Urothelium cell line (cell line): ENCODE measurements at regions not wholly inside any gene's neighbourhood (a gene's known extent, or its start where the extent isn't known, plus 50 kb on each side); places are given as distances from the start of the nearest gene placed in this dataset.
"Not testable (repeated sequence)": the region's sequence is repeated elsewhere in the genome, so short reads cannot be mapped to it uniquely, and the experiment has no call there.

Source experiments
- DNase-seq: peaks from one replicate; pipeline ENCODE4 v3.0.0; 2011; ENCODE audit warnings: low spot score, mixed read lengths
- FAIRE-seq: peaks from 2 replicates; lab custom pipeline; 2011; peaks lifted over from hg19 to GRCh38; lab: Jason Lieb, UNC

DNA sequence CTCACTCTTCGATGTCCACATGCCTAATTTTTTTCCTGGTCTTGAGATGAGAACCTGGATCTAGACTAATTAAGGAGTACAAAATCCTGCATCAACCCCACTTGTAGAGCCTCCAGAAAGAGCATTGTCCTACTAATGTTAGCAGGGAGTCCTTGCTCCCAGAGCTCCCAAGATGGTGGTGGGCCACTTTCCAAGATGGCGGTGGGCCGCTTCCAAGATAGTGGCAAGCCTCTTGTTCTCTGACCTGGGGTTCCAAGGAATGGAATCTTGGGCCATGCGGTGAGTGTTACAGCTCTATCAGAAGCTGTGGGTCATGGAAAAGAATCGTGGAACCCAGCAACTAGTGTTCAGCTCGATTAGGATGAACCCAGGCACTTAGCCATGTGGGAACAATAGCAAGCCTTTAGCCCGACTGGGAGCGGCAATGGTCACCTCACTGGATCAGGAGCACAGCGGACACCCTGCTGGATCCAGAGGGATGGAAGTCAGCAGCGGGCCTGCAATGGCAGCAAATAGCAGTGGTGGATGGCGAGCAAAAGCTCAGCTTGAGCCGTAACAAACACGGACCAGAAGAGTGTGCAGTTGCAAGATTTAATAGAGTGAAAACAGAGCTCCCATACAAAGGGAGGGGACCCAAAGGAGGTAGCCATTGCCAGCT, 1997.5 kb upstream of the RAG2 start:
- DNase-seq, result not testable (repeated sequence)

DNA sequence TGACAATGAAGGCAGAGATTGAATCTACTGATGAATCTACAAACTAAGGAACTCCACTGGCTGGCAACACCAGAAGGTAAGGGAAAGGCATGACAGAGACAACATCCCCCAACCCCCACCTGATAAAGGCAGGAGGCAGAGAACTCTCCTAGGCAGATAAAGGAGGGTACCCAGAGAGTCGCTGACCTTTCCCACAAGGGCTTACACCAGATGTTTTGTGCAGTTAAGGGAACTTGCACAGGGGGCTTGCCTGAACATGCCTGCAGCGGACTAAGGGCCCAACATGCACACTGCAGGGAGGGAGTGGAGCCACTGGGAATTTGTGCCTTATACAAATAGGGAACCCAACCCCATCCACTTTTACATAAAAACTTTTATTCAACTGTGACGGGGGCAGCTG, 1996.9 kb upstream of the RAG2 start:
- no peak for FAIRE-seq
- DNase-seq, result no peak

More for the DNA sequence above, 1997.5 kb upstream of the RAG2 start:
- FAIRE-seq, result not testable (repeated sequence)

DNA sequence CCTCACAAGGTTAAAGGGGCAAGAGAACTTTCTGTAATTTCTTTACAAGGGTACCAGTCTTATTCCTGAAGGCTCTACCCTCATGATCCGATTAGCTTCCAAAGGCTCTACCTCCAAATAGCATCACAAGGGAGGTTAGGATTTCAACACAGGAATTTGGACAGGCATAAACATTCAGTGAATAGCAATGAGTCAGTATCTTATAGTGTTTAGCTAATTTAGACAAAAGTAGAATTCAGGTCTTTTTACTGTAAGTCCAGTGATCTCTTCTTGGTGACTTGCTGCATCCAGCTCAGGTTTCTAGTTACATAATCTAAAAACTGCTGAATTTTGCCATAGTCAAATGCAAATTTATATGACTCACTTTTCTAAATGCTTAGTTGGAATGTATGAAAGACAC, 1995.6 kb upstream of the RAG2 start:
- no peak for FAIRE-seq

DNA sequence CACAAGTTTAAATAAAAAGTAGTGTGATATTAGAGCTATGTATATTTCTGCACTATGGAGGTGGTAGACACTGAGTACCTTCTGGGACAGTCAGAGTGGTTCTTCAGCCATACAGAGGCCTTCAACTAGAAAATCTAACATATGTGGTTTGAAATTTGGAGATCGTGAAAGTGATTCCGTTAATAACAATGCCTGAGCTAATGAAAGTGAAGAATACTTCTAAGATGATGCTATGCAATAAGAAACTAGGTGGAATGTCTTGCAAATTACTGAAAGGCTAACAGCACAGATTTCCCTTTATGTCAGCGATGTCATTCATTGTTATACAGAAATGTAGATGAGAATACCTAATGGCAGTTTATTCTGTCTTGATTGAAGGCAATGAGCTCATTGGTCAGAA, 1984.7 kb upstream of the RAG2 start:
- DNase-seq (no peak), FAIRE-seq (no peak)

More for the DNA sequence above, 1995.6 kb upstream of the RAG2 start:
- no peak for DNase-seq

DNA sequence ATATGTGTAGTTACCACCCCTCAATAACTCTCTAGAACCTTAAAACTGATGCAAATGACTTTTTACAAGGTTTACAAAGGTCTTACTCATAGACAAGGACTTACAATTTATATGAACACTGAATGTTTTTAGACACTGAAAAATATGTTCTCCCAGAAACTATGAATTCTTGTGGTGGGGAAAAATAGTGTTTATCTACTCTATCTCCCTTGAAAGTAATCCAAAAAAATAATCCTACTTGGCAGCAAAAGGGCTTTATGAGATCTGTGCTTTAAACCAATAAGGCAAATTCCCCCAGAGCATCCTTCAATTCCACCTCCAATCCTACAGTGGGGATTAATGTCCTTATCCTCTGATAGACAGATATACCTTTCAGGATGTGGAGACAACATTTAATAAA, 1984.1 kb upstream of the RAG2 start:
- FAIRE-seq (no peak), DNase-seq (no peak)

DNA sequence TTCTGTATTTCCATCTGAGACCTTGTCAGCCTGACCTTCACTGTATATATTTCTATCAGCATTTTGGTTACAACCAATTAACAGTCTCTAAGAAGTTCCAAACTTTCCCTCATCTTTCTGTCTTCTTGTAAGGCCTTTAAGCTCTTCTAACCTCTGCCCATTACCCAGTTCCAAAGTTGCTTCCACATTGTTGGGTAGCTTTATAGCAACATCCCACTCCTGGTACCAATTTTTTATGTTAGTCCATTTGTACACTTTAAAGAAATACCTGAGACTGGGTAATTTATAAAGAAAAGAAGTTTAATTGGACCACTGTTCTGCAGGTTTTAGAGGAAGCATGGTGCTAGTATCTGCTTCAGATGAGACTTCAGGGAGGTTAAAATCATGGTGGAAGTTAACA, 1979.7 kb upstream of the RAG2 start:
- FAIRE-seq (no peak), DNase-seq (no peak)

DNA sequence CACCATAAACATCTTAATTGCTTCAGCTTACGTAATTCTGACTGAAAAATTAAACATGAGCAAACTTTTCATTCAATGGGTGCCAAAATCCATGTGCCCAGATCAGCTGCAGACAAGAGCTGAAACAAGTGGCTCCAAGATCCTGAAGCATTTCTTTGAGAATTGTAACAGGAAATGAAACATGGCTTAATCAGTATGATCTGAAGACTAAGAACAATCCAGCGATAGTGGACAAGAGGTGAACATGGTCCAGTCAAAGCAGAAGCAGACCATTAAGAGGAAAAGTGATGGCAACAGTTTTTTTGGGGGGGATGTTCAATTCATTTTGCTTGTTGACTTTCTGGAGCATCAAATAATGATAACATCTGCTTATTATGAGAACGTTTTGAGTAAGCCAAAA, 1964.5 kb upstream of the RAG2 start:
- DNase-seq, result no peak
- no peak for FAIRE-seq

DNA sequence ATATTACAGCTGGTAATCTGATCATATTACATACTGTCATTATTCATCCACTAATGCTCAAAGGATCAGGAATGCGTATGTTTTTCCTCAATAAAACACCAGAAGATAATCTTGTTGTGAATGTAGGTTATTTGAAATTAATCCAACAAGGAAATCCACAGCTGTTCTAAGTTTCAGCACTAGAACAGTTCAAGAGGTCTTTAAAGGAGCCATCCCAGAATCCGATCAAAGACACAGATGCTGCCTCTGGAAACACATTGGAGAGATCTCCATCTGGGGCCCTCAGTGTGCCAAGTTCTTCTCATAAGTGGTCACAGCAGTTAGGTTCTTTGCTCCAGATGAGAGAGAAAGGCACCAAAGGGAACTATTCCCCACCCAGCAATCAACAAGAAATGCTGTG, 1955.1 kb upstream of the RAG2 start:
- no peak for DNase-seq
- FAIRE-seq, result no peak

DNA sequence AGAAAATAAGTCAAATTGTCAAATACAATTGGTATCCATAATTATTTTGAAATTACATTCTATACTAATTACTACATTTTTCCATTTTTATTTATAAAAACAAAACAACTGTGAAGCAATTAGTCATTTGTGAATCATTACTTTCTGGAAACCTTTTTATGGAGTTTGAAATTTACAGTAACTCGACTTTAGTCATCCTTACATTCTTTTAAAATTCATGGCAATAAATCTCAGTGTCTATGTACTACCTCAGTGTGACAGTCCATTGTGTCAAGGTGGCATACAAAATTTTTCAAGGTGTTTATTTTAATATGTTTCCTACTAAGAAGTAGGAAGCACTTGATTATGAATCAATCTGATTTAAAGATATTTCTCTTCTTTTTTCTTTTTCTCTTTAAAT, 1949.4 kb upstream of the RAG2 start:
- DNase-seq (no peak), FAIRE-seq (no peak)

DNA sequence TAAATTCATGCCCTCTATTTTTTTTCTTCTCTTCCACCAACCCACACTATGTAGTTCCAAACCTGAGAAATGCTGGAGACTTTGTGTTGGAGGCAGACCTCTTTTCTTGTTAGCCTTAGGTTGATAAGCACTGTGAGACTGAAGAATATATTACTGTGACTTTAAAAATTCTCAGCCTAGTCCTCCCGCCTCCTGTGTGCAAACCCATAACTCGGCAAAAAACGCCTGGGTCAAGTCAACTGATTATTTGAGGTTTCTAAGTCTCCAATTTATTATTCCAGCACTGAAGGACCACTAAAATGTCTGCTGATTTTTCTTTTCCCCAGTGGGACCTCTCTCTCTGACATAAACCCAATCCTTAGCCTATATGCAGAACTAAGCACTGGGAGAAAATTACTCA, 1946.0 kb upstream of the RAG2 start:
- FAIRE-seq (no peak), DNase-seq (no peak)

DNA sequence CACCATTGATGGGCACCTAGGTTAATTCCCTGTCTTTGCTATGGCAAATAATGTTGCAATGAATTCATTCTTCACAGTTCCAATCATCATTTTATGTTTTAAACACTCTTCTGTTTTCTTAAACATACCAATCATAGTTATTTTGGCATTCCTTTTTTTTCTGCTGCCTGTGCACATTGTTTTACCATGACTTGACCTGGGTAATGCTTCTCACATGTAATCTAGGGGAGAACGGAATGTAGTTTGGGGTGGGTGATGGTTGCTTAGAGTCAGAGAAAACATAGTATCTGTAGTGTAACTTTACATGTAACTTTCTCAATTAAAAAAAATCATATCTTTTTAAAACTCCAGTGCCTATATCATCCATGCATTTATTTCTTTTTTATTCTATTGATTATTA, 1945.3 kb upstream of the RAG2 start:
- FAIRE-seq, result no peak
- peak; percentile 6 for DNase-seq

DNA sequence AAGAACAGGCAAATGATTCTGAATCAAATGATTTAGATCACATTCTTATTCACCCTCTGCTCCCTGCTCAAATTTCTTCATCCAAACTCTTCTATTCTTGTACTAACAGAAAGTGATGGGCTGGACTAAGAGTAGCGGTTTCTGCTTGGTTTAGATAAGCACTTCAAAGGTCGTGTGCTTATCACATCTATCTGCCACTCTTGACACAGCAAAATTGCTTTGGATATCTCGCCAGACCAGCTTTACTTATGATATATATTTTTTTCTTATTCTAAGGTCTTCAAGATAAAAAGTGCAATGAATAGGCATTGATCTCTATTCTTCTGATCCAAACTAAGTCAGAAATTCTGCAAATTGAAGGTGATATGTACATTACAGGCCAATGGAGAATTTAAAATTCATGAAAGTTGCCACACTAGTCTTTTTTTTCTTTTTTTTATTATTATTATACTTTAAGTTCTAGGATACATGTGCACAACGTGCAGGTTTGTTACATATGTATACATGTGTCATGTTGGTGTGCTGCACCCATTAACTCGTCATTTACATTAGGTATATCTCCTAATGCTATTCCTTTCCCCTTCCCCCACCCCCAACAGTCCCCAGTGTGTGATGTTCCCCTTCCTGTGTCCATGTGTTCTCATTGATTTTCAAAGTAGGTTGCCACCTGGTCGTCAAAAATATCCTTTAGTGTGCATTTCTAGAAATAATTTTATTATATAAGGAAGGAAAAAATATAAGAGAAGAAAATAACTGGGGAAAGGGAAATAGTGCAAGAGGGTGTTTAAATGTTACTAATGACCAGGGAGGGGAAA, 1941.0 kb upstream of the RAG2 start:
- no peak for FAIRE-seq
- DNase-seq, result no peak

DNA sequence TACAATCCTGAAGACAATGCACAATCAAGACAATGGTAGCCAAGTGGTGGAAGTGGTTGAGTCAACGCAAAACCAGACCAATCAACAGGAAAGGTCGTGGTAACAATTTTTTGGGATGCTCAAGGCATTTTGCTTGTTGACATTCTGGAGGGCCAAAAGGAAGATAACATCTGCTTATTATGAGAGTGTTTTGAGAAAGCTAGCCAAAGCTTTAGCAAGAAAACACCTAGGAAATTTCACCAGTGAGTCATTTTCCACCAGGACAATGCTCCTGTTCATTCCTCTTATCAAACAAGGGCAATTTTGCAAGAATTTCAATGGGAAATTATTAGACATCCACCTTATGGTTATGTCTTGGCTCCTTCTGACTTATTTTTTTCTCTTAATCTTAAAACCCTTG, 1932.2 kb upstream of the RAG2 start:
- peak; percentile 32 for FAIRE-seq
- DNase-seq, result no peak

DNA sequence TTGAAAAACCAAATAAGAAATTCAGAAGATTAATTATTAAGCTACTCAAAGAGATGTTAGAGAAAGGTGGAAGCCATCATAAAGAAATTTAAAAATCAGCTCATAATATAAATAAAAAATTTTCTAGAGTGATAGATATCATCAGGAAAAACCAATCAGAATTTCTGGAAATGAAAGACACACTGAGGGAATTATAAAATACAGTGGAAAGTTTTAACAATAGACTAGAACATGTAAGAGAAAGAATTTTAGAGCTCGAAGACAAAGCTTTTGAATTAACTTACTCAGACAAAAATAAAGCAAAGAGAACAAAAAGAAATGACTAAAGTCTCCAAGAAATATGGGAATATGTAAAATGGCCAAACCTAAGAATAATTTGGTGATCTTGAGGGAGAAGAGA, 1926.9 kb upstream of the RAG2 start:
- DNase-seq, result no peak
- no peak for FAIRE-seq

DNA sequence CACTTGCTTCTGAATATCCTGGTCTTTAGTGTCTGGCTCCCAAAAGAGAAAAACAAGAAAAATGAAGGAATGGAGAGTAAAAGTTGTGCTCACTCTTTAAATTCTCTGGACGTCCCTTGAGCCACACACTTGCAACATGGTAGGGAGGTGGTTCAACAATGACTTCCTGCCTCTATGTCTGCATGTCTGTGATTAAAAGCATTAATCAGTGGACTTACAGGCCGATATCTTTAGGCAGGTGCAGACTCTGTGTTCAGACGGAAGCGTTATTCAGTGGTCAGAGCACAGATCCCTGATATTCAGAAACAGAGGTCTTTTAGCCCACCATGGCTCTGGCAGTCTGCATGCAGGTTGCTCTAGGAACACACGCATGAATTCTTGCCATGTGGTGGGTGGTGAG, 1920.0 kb upstream of the RAG2 start:
- FAIRE-seq, result no peak
- DNase-seq, result no peak

DNA sequence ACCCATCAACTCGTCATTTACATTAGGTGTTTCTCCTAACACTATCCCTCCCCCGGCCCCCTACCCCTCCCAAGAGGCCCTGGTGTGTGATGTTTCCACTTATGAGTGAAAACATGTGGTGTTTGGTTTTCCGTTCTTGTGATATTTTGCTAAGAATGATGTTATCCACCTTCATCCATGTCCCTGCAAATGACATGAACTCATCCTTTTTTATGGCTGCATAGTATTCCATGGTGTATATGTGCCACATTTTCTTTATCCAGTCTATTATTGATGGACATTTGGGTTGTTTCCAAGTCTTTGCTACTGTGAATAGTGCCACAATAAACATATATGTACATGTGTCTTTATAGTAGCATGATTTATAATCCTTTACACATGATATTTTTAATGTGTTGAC, 1914.8 kb upstream of the RAG2 start:
- DNase-seq, FAIRE-seq: not testable (repeated sequence)

DNA sequence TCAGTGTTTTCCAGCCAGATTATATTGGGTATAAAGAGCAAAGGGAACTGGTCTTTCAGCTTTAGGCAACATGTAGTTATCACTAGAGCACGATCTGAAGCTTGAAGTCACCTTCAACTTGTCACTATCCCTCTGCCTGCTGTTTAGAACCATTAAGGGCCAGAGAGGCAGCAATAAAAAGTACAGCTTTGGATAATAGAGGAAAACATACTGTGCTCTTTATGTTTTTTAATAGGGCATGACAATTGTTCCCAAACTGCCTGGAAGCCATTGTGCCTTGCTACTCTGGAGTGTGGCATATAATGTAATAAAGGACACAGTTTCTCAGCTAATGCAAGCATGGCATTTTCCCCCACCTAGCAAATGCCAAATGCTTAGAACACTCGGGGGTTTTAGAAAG, 1912.0 kb upstream of the RAG2 start:
- DNase-seq (no peak), FAIRE-seq (no peak)

DNA sequence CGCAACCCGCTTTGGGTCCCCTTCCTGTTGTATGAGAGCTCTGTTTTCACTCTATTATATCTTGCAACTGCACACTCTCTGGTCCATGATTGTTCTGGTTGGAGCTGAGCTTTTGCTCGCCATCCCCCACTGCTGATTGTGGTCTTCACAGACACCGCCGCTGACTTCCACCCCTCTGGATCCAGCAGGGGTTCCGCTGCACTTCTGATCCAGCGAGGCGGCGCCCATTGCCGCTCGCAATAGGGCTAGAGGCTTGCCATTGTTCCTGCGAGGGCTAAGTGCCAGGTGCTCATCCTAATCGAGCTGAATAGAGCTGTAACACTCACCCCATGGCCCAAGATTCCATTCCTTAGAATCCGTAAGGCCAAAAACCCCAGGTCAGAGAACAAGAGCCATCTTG, 1905.8 kb upstream of the RAG2 start:
- no peak for DNase-seq
- no peak for FAIRE-seq

DNA sequence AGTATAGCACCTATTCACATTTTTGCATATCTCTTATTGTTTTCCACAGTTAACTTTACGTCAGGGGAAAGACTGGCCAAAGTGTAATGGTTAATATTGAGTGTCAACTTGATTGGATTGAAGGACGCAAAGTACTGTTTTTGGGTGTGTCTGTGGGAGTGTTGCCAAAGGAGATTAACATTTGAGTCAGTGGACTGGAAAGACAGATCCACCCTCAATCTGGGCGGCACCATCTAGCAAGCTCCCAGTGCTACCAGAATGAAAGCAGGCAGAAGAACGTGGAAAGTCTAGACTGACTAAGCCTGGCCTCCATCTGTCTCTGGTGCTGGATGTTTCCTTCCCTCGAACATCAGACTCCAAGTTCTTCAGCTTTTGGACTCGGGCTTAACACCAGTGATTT, 1900.7 kb upstream of the RAG2 start:
- no peak for DNase-seq
- FAIRE-seq, result no peak

DNA sequence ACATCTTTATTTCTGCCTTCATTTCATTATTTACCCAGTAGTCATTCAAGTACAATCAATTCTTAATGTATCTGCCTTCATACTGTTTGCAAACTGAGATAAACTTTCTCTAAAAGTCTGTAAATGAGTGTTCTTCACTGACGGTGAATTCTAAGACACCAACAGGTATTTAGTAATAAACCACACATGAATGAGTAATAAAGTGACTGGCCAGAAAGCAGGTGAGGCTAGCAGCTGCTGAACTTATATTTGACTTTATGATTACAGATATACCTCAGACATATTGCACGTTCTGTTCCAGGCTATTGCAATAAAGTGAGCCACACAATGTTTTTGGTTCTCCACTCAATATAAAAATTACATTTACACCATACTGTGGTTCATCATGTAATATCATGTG, 1894.0 kb upstream of the RAG2 start:
- FAIRE-seq (no peak), DNase-seq (no peak)

DNA sequence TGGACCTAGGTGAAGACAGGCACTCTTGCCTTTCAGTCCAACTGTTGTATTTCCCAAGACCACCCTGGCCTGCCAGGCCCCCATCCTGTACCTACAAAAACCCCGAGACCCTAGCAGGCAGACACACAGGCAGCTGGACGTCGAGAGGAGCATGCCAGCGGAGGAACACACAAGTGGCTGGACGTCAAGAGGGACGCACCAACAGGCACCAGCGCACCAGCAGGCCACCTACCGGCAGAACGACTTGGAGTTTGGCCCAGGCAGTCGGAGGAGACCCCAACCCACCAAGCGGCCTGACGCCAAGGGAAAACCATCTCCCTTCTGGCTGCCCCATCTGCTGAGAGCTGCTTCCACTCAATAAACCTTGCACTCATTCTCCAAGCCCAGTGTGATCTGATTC, 1883.4 kb upstream of the RAG2 start:
- FAIRE-seq (no peak), DNase-seq (no peak)

DNA sequence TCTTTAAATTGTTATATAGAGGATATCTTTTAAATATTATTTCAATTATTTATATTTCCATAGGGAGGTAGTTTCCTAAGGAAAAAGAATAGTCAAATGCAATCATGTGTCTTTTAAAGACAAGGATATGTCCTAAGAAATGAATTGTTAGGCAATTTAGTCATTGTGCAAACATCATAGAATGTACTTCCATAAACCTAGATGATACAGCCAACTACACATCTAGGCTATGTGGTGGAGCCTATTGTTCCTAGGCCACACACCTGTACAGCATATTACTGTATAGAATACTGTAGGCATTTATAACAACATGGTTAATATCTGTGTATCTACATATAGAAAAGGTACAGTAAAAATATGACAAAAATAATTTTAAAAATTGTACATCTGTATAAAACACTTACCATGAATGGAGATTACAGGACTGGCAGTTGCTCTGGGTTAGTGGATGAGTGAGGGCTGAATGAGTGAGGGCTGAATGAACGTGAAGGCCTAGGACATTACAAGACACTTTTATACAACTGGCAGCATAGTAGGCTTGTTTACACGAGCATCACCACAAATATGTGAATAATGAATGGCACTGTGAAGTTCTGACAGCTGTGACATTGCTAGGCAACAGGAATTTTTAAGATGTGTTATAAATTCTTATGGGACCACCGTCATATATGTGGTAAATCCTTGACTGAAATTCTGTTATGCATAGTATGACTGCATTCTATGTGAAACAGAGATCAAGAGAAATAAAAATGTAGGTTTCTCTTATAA, 1879.0 kb upstream of the RAG2 start:
- FAIRE-seq (no peak), DNase-seq (peak; percentile 5)
